ENCODE measurements at regions not wholly inside any gene's neighbourhood (a gene's known extent, or its start where the extent isn't known, plus 50 kb on each side); places are given as distances from the start of the nearest gene placed in this dataset.

DNA sequence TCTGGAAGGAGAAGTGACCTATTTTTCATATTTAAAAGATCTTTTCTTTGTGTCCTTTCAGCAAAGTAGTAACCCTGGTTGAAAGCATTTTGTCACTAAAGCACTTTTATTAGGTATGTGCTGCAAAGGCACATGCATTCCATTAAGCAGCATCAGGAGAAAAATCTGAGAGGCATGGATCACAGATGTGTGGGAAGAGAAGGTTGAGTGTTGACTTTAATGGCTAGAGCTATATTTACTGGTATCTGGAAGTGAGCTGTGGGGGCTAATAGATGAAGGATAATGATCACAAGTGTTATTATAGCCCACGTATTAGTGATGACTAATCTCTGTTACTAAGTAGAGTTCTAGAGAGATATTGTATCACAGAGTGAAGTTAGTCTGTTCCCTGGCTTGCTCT, 1520.7 kb downstream of the ARAP2 start:
- DNase-seq (no peak), ATAC-seq (no peak)
- Histone ChIP-seq H3K27me3 (no peaks in the 10 kb centered on the region), H3K9me3 (no peaks in the 10 kb centered on the region), H3K4me1 (no peaks in the 10 kb centered on the region), H3K4me3 (no peak overlapping the region), H3K27ac (no peak overlapping the region), H3K36me3 (no peaks in the 10 kb centered on the region)
- TF ChIP-seq, protein P1, sequence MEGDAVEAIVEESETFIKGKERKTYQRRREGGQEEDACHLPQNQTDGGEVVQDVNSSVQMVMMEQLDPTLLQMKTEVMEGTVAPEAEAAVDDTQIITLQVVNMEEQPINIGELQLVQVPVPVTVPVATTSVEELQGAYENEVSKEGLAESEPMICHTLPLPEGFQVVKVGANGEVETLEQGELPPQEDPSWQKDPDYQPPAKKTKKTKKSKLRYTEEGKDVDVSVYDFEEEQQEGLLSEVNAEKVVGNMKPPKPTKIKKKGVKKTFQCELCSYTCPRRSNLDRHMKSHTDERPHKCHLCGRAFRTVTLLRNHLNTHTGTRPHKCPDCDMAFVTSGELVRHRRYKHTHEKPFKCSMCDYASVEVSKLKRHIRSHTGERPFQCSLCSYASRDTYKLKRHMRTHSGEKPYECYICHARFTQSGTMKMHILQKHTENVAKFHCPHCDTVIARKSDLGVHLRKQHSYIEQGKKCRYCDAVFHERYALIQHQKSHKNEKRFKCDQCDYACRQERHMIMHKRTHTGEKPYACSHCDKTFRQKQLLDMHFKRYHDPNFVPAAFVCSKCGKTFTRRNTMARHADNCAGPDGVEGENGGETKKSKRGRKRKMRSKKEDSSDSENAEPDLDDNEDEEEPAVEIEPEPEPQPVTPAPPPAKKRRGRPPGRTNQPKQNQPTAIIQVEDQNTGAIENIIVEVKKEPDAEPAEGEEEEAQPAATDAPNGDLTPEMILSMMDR (IDR thresholded peaks at IDR 0.05), result no peak
- TF ChIP-seq POLR2A (IDR thresholded peaks at IDR 0.05), result no peak
- intact Hi-C loops (cut with DNase I), result no loop called here
- WGBS (ENCODE audit: insufficient coverage, low coverage, low lambda C conversion rate, missing lambda C conversion rate), result 33% methylated on average over 1 of the region's 1 CpG

DNA sequence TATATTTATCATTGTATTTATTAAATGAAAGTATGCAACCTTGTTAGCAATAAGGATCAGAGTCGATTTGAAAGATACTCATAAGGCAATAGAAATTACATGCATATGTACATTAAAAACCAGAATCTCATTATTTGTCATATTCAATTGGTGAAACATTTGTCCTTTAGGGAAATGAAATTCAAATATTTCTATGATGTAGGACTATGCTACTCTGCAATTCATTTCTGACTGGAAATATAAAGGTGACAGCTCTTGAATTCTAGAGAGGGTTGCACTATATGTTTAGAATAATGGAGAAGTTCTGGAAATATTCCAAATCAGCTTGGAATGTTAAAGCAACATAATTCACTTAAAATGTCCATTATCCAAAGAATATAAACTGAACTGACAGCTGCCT, 1519.8 kb downstream of the ARAP2 start:
- H3K27ac ChIP-seq, result no peak overlapping the region
- intact Hi-C loops (cut with DNase I), result no loop called here
- no peak for TF ChIP-seq POLR2A (IDR thresholded peaks at IDR 0.05)
- TF ChIP-seq, protein P1 (IDR thresholded peaks at IDR 0.05), result no peak
- no peak for DNase-seq
- no peaks in the 10 kb centered on the region for H3K4me1 ChIP-seq
- H3K9me3 ChIP-seq, result no peaks in the 10 kb centered on the region
- 43% methylated on average over 1 of the region's 1 CpG for WGBS (ENCODE audit: insufficient coverage, low coverage, low lambda C conversion rate, missing lambda C conversion rate)
- no peaks in the 10 kb centered on the region for H3K27me3 ChIP-seq
- ATAC-seq, result no peak
- no peak overlapping the region for H3K4me3 ChIP-seq
- H3K36me3 ChIP-seq, result no peaks in the 10 kb centered on the region

DNA sequence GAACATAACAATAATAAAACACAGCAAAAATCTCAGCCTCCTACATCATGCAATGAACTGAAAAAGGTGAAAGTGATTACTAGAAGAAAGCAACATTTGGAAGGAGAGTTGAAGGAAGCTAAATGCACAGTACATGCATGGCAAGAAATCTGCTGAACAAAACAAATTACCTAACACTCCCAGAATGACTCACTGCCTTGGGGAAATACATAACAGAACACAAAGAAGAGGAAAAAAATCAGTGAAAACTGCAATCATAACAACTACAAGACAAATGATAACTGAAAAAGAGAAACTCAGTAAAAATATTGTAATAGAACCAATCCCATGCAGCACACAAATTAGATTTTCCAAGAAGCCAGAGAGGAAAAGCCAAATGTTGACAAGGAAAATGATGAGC, 1513.2 kb downstream of the ARAP2 start:
- Histone ChIP-seq H3K36me3 (no peaks in the 10 kb centered on the region), H3K27me3 (no peaks in the 10 kb centered on the region), H3K9me3 (no peaks in the 10 kb centered on the region), H3K4me3 (no peak overlapping the region), H3K4me1 (peaks cover 0 to 11% (median 4%) of the 10 kb centered on the region in 4 donors), H3K27ac (no peak overlapping the region)
- TF ChIP-seq, protein P1 (IDR thresholded peaks at IDR 0.05), result no peak
- TF ChIP-seq POLR2A (IDR thresholded peaks at IDR 0.05), result no peak
- no peak for DNase-seq
- intact Hi-C loops (cut with DNase I), result no loop called here
- peak in 1 of 4 donors; percentile 18 for ATAC-seq

DNA sequence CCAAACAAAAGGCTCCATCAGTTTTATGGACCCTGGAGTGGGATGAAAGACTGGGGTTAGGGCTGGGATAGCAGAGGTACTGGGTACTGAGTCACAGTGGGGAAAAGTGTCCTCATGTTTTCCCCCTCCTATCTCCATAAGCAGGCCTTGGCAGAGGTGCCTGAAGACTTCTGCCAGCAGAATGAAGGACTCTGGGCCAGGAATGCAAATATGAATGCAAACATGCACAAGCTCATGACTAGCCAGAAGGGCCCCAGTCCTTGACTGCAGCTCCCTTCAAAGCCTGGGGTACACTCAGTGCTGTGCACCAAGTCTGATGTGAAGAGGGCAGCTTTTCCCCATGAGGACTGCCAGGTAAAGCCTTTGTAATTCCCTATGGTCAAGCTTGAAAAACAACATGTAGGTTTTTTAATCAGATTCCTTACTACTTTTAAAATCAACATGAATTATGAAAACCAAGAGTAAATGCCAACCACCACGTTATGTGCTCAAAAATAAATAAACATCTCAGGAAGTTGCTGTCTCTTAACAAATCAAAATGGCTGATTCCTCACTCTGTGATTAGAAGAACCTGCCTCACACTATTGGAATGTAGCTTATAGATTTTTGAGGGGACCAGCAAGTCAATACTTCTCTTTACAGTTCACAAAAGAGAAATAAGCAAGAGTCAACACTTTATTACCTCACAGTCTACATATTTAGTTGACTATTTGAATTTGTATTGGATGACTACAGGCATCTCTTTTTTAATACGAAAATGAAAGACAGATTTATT, 1512.0 kb downstream of the ARAP2 start:
- H3K4me3 ChIP-seq, result no peak overlapping the region
- H3K27me3 ChIP-seq, result no peaks in the 10 kb centered on the region
- ATAC-seq, result peak in 3 of 4 donors; percentile 10 to 18 (median 13)
- WGBS (ENCODE audit: insufficient coverage, low coverage, low lambda C conversion rate, missing lambda C conversion rate), result 35% methylated on average over 2 of the region's 2 CpGs
- no peaks in the 10 kb centered on the region for H3K9me3 ChIP-seq
- intact Hi-C loops (cut with DNase I), result no loop called here
- peaks cover 0 to 11% (median 4%) of the 10 kb centered on the region in 4 donors for H3K4me1 ChIP-seq
- TF ChIP-seq, protein P1 (IDR thresholded peaks at IDR 0.05), result no peak
- TF ChIP-seq POLR2A (IDR thresholded peaks at IDR 0.05), result no peak
- H3K27ac ChIP-seq, result no peak overlapping the region
- DNase-seq, result no peak
- no peaks in the 10 kb centered on the region for H3K36me3 ChIP-seq

All from right lobe of liver (tissue), 6 donors.